Activated naive CD8-positive, alpha-beta T cell (primary cell): ENCODE measurements at regions not wholly inside any gene's neighbourhood (a gene's known extent, or its start where the extent isn't known, plus 50 kb on each side); places are given as distances from the start of the nearest gene placed in this dataset.
"Not testable (repeated sequence)": the region's sequence is repeated elsewhere in the genome, so short reads cannot be mapped to it uniquely, and the experiment has no call there.

Experiments
- H3K27ac Mint-ChIP-seq: one replicate; pipeline ENCODE4 v1.8.0; 2021; ENCODE audit warnings: mixed read lengths
- H3K27me3 Mint-ChIP-seq: one replicate; pipeline ENCODE4 v1.8.0; 2021; ENCODE audit warnings: mixed read lengths
- H3K36me3 Mint-ChIP-seq: one replicate; pipeline ENCODE4 v1.8.0; 2021; ENCODE audit warnings: mixed read lengths
- H3K4me1 Mint-ChIP-seq: one replicate; pipeline ENCODE4 v1.8.0; 2021; ENCODE audit warnings: low read depth, mixed read lengths
- H3K4me3 Mint-ChIP-seq: one replicate; pipeline ENCODE4 v1.8.0; 2021; ENCODE audit warnings: mild to moderate bottlenecking, mixed read lengths
- H3K9me3 Mint-ChIP-seq: one replicate; pipeline ENCODE4 v1.8.0; 2021; ENCODE audit warnings: low read depth, mixed read lengths

DNA sequence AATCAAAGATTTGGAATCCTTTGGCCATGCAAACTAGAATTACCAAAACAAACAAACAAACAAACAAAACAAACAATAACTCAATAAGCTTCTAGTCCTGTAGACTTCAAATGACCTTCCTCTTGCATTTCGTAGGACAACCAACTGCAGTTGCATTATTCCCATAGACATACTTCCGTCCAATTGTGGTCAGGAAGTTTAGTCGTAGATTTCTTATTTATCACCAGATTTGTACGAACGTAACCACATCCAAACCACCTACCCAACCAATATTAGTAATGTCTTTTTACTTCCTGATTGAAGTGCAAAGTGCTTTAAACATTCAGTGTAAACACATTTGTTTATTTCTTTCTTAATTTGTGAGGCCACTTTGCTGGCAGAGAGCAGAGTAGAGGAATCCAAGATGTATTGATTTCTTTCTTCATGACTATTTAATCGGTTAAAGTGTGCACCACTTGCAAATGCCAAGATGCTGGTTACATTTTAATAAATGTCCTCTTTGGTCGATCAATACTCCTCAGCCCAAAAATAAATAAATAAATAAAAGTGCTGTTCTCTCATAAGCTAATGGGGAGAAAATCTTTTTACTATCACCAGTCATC is 1745.6 kb upstream of the CELF4 start:
- Mint-ChIP-seq H3K4me3 (no peak overlapping the region), H3K27me3 (no peaks in the 10 kb centered on the region), H3K36me3 (no peaks in the 10 kb centered on the region), H3K27ac (no peak overlapping the region), H3K4me1 (no peaks in the 10 kb centered on the region), H3K9me3 (no peaks in the 10 kb centered on the region)

DNA sequence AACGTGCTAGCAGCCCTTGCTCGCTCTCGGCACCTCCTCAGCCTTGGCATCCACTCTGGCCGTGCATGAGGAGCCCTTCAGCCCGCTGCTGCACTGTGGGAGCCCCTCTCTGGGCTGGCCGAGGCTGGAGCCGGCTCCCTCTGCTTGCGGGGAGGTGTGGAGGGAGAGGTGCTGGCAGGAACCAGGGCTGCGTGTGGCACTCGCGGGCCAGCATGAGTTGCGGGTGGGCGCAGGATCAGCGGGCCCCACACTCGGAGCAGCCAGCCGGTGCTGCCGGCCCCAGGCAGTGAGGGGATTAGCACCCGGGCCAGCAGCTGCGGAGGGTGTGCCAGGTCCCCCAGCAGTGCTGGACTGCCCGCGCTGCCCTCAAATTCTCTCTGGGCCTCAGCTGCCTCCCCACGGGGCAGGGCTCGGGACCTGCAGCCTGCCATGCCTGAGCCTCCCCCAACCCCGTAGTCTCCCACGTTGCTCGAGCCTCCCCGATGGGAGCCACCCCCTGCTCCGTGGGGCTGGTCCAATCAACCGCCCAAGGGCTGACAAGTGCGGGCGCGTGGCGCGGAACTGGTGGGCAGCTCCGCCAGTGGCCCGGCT is 1743.4 kb upstream of the CELF4 start:
- H3K4me1 Mint-ChIP-seq, H3K36me3 Mint-ChIP-seq, H3K9me3 Mint-ChIP-seq, H3K4me3 Mint-ChIP-seq, H3K27ac Mint-ChIP-seq, H3K27me3 Mint-ChIP-seq: not testable (repeated sequence)

DNA sequence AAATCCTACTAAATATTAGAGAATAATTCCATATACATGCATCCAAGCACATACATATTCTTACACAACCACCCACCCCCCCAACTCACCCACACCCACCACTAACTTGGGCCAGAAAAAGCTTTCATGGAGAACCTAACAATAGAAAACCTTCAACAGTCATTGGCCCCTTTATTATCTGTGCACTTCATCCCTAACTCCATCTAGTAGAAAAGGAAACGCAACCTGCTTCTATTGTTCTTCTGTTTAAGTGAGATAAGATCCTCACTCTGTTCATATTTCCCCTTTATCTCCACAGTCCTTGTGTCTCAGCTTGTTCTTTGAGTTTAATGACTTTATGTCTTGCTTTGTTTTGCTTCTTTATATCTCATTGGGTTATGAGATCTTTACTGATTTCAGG is 1740.2 kb upstream of the CELF4 start:
- Mint-ChIP-seq H3K36me3 (no peaks in the 10 kb centered on the region), H3K9me3 (no peaks in the 10 kb centered on the region), H3K27ac (no peak overlapping the region), H3K4me1 (no peaks in the 10 kb centered on the region), H3K4me3 (no peak overlapping the region), H3K27me3 (no peaks in the 10 kb centered on the region)

DNA sequence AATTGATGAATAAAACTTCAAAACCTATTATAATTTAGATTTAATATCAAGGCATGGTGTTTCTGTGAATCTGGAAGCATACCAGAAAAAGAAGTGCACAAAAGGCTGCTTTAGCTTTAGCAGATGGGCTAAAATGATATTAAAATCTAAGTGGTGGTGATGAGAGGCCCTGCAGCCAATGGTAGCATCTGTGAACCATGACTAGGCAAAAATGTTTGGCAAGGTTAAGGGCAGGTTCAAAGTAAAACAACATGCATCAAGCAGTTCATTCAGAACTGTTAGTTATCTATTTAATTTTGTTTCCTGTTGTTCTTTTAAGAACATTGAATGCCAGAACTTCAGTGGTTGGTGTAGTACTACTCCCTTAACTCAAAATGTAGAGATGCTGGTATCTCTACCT is 1736.9 kb upstream of the CELF4 start:
- Mint-ChIP-seq H3K27ac (no peak overlapping the region), H3K4me3 (no peak overlapping the region), H3K27me3 (no peaks in the 10 kb centered on the region), H3K4me1 (no peaks in the 10 kb centered on the region), H3K36me3 (no peaks in the 10 kb centered on the region), H3K9me3 (no peaks in the 10 kb centered on the region)

DNA sequence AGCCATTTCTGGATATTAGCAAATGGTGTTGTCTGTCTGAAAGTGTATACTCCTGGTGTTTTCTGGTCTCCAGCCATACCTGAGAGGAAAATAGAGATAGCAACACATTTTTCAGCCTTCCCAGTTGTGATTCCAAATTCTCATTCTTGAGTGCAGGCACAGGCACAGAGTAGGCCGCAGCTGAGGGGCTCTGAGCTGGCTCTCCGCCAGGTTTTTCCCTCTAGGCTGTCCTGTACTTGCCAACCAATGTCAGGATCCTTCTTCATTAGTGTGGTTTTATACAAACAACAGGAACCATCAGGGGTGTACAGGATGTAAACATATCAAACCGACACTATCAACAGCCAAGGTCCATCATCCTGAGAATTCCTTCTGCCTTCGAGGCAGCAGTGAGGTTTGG is 1733.6 kb upstream of the CELF4 start:
- no peaks in the 10 kb centered on the region for H3K4me1 Mint-ChIP-seq
- no peak overlapping the region for H3K4me3 Mint-ChIP-seq

DNA sequence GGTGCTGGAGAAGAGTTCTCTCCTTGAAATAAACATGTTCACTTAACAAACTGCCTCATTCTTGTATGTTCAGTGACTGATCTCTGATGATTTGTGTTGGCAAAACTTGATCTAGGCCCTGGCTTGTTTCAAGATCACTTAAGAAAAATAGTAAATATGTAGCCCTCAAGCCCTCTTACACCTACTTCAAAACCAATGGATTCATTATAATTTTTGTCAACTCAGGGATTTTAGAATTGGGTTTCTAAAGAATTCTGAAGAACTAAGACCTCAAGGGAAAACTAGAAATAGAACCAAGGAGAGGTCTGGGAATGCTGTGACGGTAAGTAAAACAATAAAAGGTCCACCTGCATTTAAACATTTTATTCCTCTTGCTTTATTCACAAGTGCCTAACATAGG is 1731.6 kb upstream of the CELF4 start:
- Mint-ChIP-seq H3K27ac (no peak overlapping the region), H3K9me3 (no peaks in the 10 kb centered on the region), H3K4me3 (no peak overlapping the region), H3K4me1 (no peaks in the 10 kb centered on the region), H3K27me3 (no peaks in the 10 kb centered on the region), H3K36me3 (no peaks in the 10 kb centered on the region)

More for the DNA sequence above, 1733.6 kb upstream of the CELF4 start:
- Mint-ChIP-seq H3K27me3 (no peaks in the 10 kb centered on the region), H3K36me3 (no peaks in the 10 kb centered on the region), H3K27ac (no peak overlapping the region), H3K9me3 (no peaks in the 10 kb centered on the region)

DNA sequence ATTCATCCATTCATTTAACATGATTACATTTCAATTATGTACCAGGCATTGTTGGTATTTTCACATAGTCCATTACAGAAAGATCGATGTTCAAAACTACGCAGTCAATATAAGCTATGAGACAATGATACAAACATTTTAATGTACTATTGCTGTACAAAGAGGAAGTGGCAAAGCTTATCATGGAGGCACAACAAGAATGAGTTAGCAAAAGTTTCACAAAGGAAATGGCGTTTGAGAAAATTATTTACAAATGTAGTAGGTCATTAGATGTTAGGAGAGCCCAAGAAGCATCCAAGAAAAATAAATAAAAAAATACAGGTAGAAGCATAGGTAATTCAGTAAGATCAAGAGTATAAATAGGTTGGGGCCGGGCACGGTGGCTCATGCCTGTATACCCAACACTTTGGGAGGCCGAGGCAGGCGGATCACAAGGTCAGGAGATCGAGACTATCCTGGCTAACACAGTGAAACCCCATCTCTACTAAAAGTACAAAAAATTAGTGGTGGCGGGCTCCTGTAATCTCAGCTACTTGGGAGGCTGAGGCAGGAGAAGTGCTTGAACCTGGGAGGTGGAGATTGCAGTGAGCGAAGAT is 1730.8 kb upstream of the CELF4 start:
- H3K4me3 Mint-ChIP-seq, result no peak overlapping the region
- H3K27ac Mint-ChIP-seq, result no peak overlapping the region
- H3K4me1 Mint-ChIP-seq, result no peaks in the 10 kb centered on the region
- no peaks in the 10 kb centered on the region for H3K9me3 Mint-ChIP-seq
- no peaks in the 10 kb centered on the region for H3K36me3 Mint-ChIP-seq
- H3K27me3 Mint-ChIP-seq, result no peaks in the 10 kb centered on the region

DNA sequence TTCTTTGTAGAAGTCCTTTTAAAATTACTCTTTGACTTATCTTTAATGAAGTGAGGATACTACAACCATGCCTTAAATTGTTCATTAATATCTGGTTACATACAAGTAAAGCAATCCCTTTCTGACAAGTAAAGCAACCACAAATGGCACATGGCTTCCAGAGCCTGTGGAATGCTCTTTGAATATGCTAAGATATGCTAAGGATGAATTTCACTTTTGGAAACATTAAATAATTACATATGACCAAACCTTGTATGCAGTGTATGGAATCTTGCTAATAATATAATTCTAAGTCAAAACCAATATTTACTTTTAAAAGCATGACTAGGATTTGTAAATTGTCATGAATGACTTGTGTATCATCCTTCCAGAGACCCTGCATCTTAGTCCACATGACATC is 1711.2 kb upstream of the CELF4 start:
- H3K4me3 Mint-ChIP-seq, result no peak overlapping the region
- no peaks in the 10 kb centered on the region for H3K27me3 Mint-ChIP-seq
- H3K4me1 Mint-ChIP-seq, result no peaks in the 10 kb centered on the region
- no peak overlapping the region for H3K27ac Mint-ChIP-seq
- H3K9me3 Mint-ChIP-seq, result no peaks in the 10 kb centered on the region
- H3K36me3 Mint-ChIP-seq, result no peaks in the 10 kb centered on the region

DNA sequence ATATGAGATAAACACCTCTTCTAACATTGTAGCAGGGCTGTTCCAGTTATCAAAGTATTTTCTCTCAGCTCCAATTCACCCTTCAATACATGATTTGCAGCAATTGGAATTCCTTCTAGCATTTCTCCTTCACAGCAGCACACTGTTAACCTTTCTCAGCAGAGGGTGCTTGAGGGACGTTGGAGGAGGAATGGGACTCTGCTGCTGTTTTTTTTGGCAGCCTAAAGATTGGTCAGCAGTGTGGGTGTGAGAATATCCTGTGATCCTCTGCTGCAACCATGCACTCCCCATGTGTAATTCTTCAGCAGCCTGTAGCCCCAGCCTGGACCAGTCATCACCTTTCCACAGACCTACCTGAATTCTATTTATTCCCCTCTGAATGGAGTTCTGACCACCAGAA is 1708.9 kb upstream of the CELF4 start:
- no peaks in the 10 kb centered on the region for H3K9me3 Mint-ChIP-seq
- H3K36me3 Mint-ChIP-seq, result no peaks in the 10 kb centered on the region
- no peak overlapping the region for H3K4me3 Mint-ChIP-seq
- H3K27ac Mint-ChIP-seq, result no peak overlapping the region
- no peaks in the 10 kb centered on the region for H3K4me1 Mint-ChIP-seq
- H3K27me3 Mint-ChIP-seq, result no peaks in the 10 kb centered on the region

DNA sequence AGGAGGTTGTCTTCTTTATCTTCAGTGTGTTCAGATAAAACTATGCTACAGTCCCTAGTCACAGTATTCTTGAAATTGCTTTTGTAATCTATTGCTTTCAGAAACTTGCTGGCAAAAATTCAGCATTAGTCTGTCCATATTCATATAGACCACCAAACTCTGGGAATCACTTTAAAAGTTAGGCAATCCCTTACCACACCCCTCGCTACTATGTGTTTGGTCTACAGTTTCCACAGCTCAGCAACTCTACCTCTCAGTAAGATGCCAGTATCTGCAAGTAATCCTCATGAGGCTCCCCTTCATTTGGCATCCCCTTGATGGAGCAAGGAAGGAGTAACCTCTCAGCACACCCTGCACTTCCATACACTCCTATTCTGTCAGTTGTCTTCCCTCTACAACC is 1706.6 kb upstream of the CELF4 start:
- Mint-ChIP-seq H3K4me1 (no peaks in the 10 kb centered on the region), H3K4me3 (no peak overlapping the region), H3K27me3 (no peaks in the 10 kb centered on the region), H3K27ac (no peak overlapping the region), H3K9me3 (no peaks in the 10 kb centered on the region), H3K36me3 (no peaks in the 10 kb centered on the region)

DNA sequence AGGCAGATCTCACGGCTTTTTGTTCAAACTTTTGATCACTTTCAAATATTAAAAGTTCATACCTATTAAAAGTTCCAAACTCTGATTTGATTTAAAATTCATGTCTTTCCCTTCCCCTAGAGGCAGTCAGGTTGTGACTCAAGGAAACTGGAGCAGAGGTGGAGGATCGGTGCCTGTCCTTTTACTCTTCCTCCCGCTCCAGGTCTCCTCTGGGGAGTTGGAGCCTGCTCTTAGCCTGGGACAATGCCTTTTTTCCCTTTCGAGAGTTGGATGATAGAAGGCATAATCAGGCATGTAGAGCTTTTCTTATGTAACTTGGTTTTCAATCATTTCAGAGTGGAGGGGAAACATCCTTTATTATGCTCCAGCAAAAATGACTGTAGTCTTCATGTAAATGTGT is 1706.1 kb upstream of the CELF4 start:
- Mint-ChIP-seq H3K27me3 (no peaks in the 10 kb centered on the region), H3K4me1 (no peaks in the 10 kb centered on the region), H3K9me3 (no peaks in the 10 kb centered on the region), H3K36me3 (no peaks in the 10 kb centered on the region), H3K27ac (no peak overlapping the region), H3K4me3 (no peak overlapping the region)

DNA sequence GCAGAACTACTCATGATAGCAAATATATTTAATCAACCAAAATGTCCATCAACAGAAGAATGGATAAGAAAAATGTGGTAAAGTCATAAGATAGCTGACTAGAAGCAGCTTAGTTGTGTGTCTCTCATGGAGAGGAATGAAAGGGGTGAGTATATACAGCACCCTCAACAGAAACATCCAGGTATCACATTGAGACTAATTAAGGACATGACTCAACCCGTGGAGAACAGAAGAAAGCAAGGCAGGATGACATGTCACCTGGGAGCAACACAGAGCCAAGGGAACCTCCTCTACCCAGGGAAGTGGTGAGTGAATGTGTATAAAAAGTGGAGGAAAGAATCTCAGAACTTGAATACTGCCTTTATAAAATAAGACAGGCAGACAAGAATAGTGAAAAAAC is 1695.0 kb upstream of the CELF4 start:
- H3K4me1 Mint-ChIP-seq, result no peaks in the 10 kb centered on the region
- no peaks in the 10 kb centered on the region for H3K27me3 Mint-ChIP-seq
- H3K27ac Mint-ChIP-seq, result no peak overlapping the region
- H3K9me3 Mint-ChIP-seq, result peaks cover 3% of the 10 kb centered on the region
- no peaks in the 10 kb centered on the region for H3K36me3 Mint-ChIP-seq
- no peak overlapping the region for H3K4me3 Mint-ChIP-seq

DNA sequence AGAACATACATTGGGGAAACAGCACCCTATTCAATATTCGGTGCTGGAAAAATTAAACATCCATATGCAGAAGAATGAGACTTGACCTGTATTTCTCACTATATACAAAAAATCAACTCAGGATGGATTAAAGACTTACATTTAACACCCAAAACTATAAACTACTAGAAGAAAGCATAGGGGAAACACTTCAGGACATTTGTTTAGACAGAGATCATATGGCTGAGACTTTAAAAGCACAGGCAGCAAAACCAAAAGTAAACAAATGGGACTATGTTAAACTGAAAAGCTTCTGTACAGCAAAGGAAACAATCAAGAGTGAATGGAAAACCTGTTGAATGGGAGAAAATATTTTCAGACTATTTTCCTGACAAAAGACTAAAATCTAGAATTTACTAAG is 1694.1 kb upstream of the CELF4 start:
- Mint-ChIP-seq H3K4me3 (no peak overlapping the region), H3K9me3 (peaks cover 3% of the 10 kb centered on the region), H3K4me1 (no peaks in the 10 kb centered on the region), H3K27ac (no peak overlapping the region), H3K36me3 (no peaks in the 10 kb centered on the region), H3K27me3 (no peaks in the 10 kb centered on the region)

DNA sequence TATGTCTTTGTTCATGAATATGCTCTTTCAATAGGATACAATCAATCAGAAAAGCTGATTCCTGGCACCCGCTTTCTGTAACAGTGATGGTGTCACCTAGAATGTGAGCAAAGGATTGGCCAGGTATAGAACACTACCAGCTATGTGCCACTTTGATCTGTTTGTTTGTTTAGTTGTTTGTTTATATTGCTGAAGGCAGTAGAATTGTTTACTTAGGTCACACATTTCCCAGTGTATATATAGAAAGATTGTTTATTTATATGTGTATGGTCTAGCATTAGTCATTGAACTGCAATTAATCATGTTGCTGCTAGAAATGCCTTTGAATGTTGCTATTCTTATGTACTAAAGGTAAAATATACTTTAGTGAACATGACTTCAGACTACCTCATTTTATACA is 1678.6 kb upstream of the CELF4 start:
- H3K27ac Mint-ChIP-seq, result no peak overlapping the region
- H3K4me3 Mint-ChIP-seq, result no peak overlapping the region
- H3K27me3 Mint-ChIP-seq, result no peaks in the 10 kb centered on the region
- H3K9me3 Mint-ChIP-seq, result peaks cover 3% of the 10 kb centered on the region
- no peaks in the 10 kb centered on the region for H3K4me1 Mint-ChIP-seq
- H3K36me3 Mint-ChIP-seq, result no peaks in the 10 kb centered on the region

DNA sequence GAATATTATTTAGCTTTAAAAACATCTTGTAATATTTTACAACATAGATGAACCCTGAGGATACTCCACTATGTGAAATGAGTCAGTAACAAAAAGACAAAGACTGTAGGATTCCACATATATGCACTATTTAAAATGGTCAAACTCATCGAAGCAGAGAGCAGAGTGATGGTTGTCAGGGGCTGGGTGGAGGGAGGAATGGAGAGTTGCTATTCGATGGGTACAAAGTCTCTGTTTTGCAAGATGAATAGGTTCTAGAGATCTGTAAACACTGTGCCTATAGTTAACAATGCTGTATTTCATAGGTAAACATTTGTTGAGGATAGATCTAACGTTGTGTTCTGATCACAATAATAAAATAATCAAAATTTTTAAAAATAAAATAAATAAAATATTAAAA is 1675.9 kb upstream of the CELF4 start:
- no peaks in the 10 kb centered on the region for H3K36me3 Mint-ChIP-seq
- no peaks in the 10 kb centered on the region for H3K4me1 Mint-ChIP-seq
- H3K27ac Mint-ChIP-seq, result no peak overlapping the region
- no peak overlapping the region for H3K4me3 Mint-ChIP-seq
- no peaks in the 10 kb centered on the region for H3K9me3 Mint-ChIP-seq
- no peaks in the 10 kb centered on the region for H3K27me3 Mint-ChIP-seq
